ENCODE measurements at regions not wholly inside any gene's neighbourhood (a gene's known extent, or its start where the extent isn't known, plus 50 kb on each side); places are given as distances from the start of the nearest gene placed in this dataset.
"Not testable (repeated sequence)": the region's sequence is repeated elsewhere in the genome, so short reads cannot be mapped to it uniquely, and the experiment has no call there.

DNA sequence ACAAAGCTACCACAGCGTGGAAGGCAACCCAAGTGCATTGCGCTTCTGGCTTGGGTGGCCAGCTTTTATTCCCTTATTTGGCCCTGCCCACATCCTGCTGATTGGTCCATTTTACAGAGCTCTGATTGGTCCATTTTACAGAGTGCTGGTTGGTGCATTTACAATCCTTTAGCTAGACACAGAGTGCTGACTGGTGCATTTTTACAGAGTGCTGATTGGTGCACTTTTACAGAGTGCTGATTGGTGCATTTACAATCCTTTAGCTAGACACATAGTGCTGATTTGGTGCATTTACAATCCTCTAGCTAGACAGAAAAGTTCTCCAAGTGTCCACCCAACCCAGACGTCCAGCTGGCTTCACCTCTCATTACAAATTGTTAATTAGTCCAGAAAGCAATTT, 1936.6 kb upstream of the AGA start:
- intact Hi-C loops (cut with micrococcal nuclease); CTCF ChIA-PET: not testable (repeated sequence)

More for the DNA sequence above, 1936.6 kb upstream of the AGA start:
- DNase-seq; H4K8ac ChIP-seq (ENCODE audit: low read depth in 2 of 2, low read length in 2 of 2); H2AK9ac ChIP-seq (replicated peaks; ENCODE audit: low read depth, low read length, poor library complexity); H3K9me3 ChIP-seq (ENCODE audit: control insufficient read depth, insufficient read depth, low read length); H2BK5ac ChIP-seq (ENCODE audit: low read depth, low read length, poor library complexity, severe bottlenecking); H3K9ac ChIP-seq (ENCODE audit: low read depth, low read length); dilution Hi-C loops (cut with HindIII; ENCODE audit: low sequenced_read_pairs, unreplicated experiment); H3K4ac ChIP-seq (ENCODE audit: low read depth, low read length); BruUV-seq (replicated peaks); H3K23ac ChIP-seq (ENCODE audit: low read depth, low read length); H2AK5ac ChIP-seq (ENCODE audit: low read depth, low read length); H2BK15ac ChIP-seq (ENCODE audit: low read depth, low read length); POLR2A ChIA-PET (ENCODE audit: unreplicated experiment); H2BK20ac ChIP-seq (ENCODE audit: low read depth, low read length); H4K5ac ChIP-seq (ENCODE audit: low read depth, low read length); H3K18ac ChIP-seq (ENCODE audit: low read depth, low read length); in situ Hi-C loops (cut with MboI; ENCODE audit: low sequenced_read_pairs); H3K36me3 ChIP-seq (ENCODE audit: control insufficient read depth, insufficient read depth, low read length); ATAC-seq (ENCODE audit: low read depth); H3K79me1 ChIP-seq (ENCODE audit: low read depth in 1 of 2, low read length in 2 of 2); H4K91ac ChIP-seq (ENCODE audit: insufficient read depth, low read depth, low read length); H3K4me1 ChIP-seq (ENCODE audit: control insufficient read depth, insufficient read depth, low read length); H4K20me1 ChIP-seq (ENCODE audit: insufficient read depth, low read length); H2AFZ ChIP-seq (replicated peaks; ENCODE audit: low read length, poor library complexity); H2BK120ac ChIP-seq (ENCODE audit: low read depth, low read length); H3K9me1 ChIP-seq (ENCODE audit: insufficient read depth, low read length); H3K56ac ChIP-seq (ENCODE audit: extremely low read depth, insufficient read depth, low read length); H3K14ac ChIP-seq (replicated peaks; ENCODE audit: low read depth, low read length); H3K4me2 ChIP-seq (ENCODE audit: low read depth, low read length); H3K4me3 ChIP-seq (ENCODE audit: insufficient read depth, low read depth, low read length); H3K27me3 ChIP-seq (ENCODE audit: control insufficient read depth, insufficient read depth, low read length); H3K27ac ChIP-seq (ENCODE audit: insufficient read depth, low read length): not testable (repeated sequence)
- TF ChIP-seq MAFK (IDR thresholded peaks at IDR 0.05; ENCODE audit: low read depth, low read length), result peak; percentile 25; the same call in 1 of the 2 replicates
- WGBS, 2 experiments (ENCODE audit: extremely low coverage in 2 of 2, insufficient read length in 1 of 2), result 100% methylated on average over 1 of the region's 3 CpGs; no CpG with 5 or more reads in 1 of the 2 experiments

All from IMR-90 (cell line).